SK-N-MC (cell line): ENCODE measurements at regions not wholly inside any gene's neighbourhood (a gene's known extent, or its start where the extent isn't known, plus 50 kb on each side); places are given as distances from the start of the nearest gene placed in this dataset.
"Not testable (repeated sequence)": the region's sequence is repeated elsewhere in the genome, so short reads cannot be mapped to it uniquely, and the experiment has no call there.

Source experiments
- DNase-seq: peaks from one replicate; pipeline ENCODE4 v3.0.0-alpha.2; 2011; ENCODE audit warnings: low read depth, low spot score
- H3K27ac ChIP-seq: fragments of 200-600 bp; sonication (generic); 2 replicates; pipeline ENCODE4 v1.5.1; 2016; ENCODE audit warnings: mixed run types
- H3K36me3 ChIP-seq: fragments of 200-600 bp; sonication (generic); 2 replicates; pipeline ENCODE4 v1.6.1; 2017; ENCODE audit warnings: antibody characterized with exemption, low read length, mixed read lengths; ENCODE audit not compliant: insufficient read depth
- H3K4me3 ChIP-seq: fragments of 200-600 bp; sonication (generic); 2 replicates; pipeline ENCODE4 v1.5.1; 2016
- H3K9ac ChIP-seq: fragments of 200-600 bp; sonication (generic); 2 replicates; pipeline ENCODE4 v1.8.0; 2017; ENCODE audit warnings: mixed run types, mixed read lengths; ENCODE audit not compliant: insufficient read length
- H3K9me3 ChIP-seq: fragments of 200-600 bp; sonication (generic); 2 replicates; pipeline ENCODE4 v1.6.1; 2017; ENCODE audit warnings: low read depth, mild to moderate bottlenecking, antibody characterized with exemption, low read length, moderate library complexity, mixed read lengths
- EZH2 ChIP-seq: fragments of 200-600 bp; sonication (generic); IDR thresholded peaks from one replicate; pipeline ENCODE4 v1.6.1; 2017; ENCODE audit warnings: antibody characterized with exemption
- FOXP2 ChIP-seq: optimal IDR thresholded peaks from 2 replicates; pipeline ENCODE3; 2011; ENCODE audit warnings: mild to moderate bottlenecking, moderate library complexity; ENCODE audit not compliant: insufficient read depth; ENCODE audit errors: extremely low read length, control extremely low read depth
- POLR2AphosphoS5 ChIP-seq: IDR thresholded peaks from 2 replicates; pipeline ENCODE4 v1.6.1; 2012; ENCODE audit warnings: mild to moderate bottlenecking, low read depth, low read length, borderline replicate concordance

GRCh38 chr1:213538251-213538650, 449.5 kb upstream of the PROX1 start:
- H3K9ac ChIP-seq, result no peak overlapping the region
- H3K27ac ChIP-seq, result no peak overlapping the region
- no peak for TF ChIP-seq EZH2
- no peak for TF ChIP-seq POLR2AphosphoS5
- TF ChIP-seq FOXP2, result no peak
- no peaks in the 10 kb centered on the region for H3K36me3 ChIP-seq
- no peaks in the 10 kb centered on the region for H3K9me3 ChIP-seq
- no peak for DNase-seq
- no peak overlapping the region for H3K4me3 ChIP-seq

GRCh38 chr1:213539464-213539863, 448.3 kb upstream of the PROX1 start:
- DNase-seq, result no peak
- Histone ChIP-seq H3K36me3 (no peaks in the 10 kb centered on the region), H3K9ac (no peak overlapping the region), H3K4me3 (no peak overlapping the region), H3K27ac (no peak overlapping the region), H3K9me3 (no peaks in the 10 kb centered on the region)
- TF ChIP-seq FOXP2 (no peak), EZH2 (no peak), POLR2AphosphoS5 (no peak)

GRCh38 chr1:213541641-213542040, 446.1 kb upstream of the PROX1 start:
- Histone ChIP-seq H3K9ac (no peak overlapping the region), H3K36me3 (no peaks in the 10 kb centered on the region), H3K9me3 (no peaks in the 10 kb centered on the region), H3K4me3 (no peak overlapping the region), H3K27ac (no peak overlapping the region)
- DNase-seq, result no peak
- no peak for TF ChIP-seq EZH2
- TF ChIP-seq FOXP2, result no peak
- TF ChIP-seq POLR2AphosphoS5, result no peak

- H3K27ac ChIP-seq, H3K9me3 ChIP-seq, H3K9ac ChIP-seq, H3K4me3 ChIP-seq, H3K36me3 ChIP-seq, DNase-seq: not testable (repeated sequence)
Measured at GRCh38 chr1:213545181-213545580, 442.6 kb upstream of the PROX1 start.

- DNase-seq, result no peak
- no peak overlapping the region for H3K4me3 ChIP-seq
- H3K9me3 ChIP-seq, result no peaks in the 10 kb centered on the region
- TF ChIP-seq EZH2, result no peak
- no peak for TF ChIP-seq FOXP2
- no peak for TF ChIP-seq POLR2AphosphoS5
- H3K36me3 ChIP-seq, result no peaks in the 10 kb centered on the region
- H3K27ac ChIP-seq, result no peak overlapping the region
- H3K9ac ChIP-seq, result no peak overlapping the region
Measured at GRCh38 chr1:213549982-213550381, 437.8 kb upstream of the PROX1 start.

- Histone ChIP-seq H3K36me3 (no peaks in the 10 kb centered on the region), H3K4me3 (no peak overlapping the region), H3K27ac (no peak overlapping the region), H3K9me3 (no peaks in the 10 kb centered on the region), H3K9ac (no peak overlapping the region)
- DNase-seq, result no peak
- TF ChIP-seq EZH2, result no peak
- no peak for TF ChIP-seq FOXP2
- no peak for TF ChIP-seq POLR2AphosphoS5
Measured at GRCh38 chr1:213550804-213551203, 437.0 kb upstream of the PROX1 start.

- Histone ChIP-seq H3K9me3 (no peaks in the 10 kb centered on the region), H3K4me3 (no peak overlapping the region), H3K27ac (no peak overlapping the region), H3K36me3 (no peaks in the 10 kb centered on the region), H3K9ac (no peak overlapping the region)
- DNase-seq, result no peak
- no peak for TF ChIP-seq FOXP2
- TF ChIP-seq EZH2, result no peak
- no peak for TF ChIP-seq POLR2AphosphoS5
Measured at GRCh38 chr1:213552045-213552444, 435.7 kb upstream of the PROX1 start.

GRCh38 chr1:213560226-213560625, 427.5 kb upstream of the PROX1 start:
- no peaks in the 10 kb centered on the region for H3K36me3 ChIP-seq
- no peak overlapping the region for H3K27ac ChIP-seq
- no peak for DNase-seq
- no peak overlapping the region for H3K9ac ChIP-seq
- TF ChIP-seq EZH2, result no peak
- no peak overlapping the region for H3K4me3 ChIP-seq
- no peaks in the 10 kb centered on the region for H3K9me3 ChIP-seq

- H3K36me3 ChIP-seq, result no peaks in the 10 kb centered on the region
- DNase-seq, result no peak
- TF ChIP-seq FOXP2, result no peak
- no peak overlapping the region for H3K9ac ChIP-seq
- no peaks in the 10 kb centered on the region for H3K9me3 ChIP-seq
- H3K4me3 ChIP-seq, result no peak overlapping the region
- H3K27ac ChIP-seq, result no peak overlapping the region
Measured at GRCh38 chr1:213561870-213562269, 425.9 kb upstream of the PROX1 start.

GRCh38 chr1:213564215-213564659, 423.5 kb upstream of the PROX1 start:
- Histone ChIP-seq H3K36me3 (no peaks in the 10 kb centered on the region), H3K27ac (no peak overlapping the region), H3K4me3 (no peak overlapping the region), H3K9ac (no peak overlapping the region), H3K9me3 (no peaks in the 10 kb centered on the region)
- DNase-seq, result no peak
- no peak for TF ChIP-seq FOXP2
- no peak for TF ChIP-seq EZH2
- TF ChIP-seq POLR2AphosphoS5, result no peak
